IPS-20b (cell line): ENCODE measurements at regions not wholly inside any gene's neighbourhood (a gene's known extent, or its start where the extent isn't known, plus 50 kb on each side); places are given as distances from the start of the nearest gene placed in this dataset.

Experiments used
- H3K27ac ChIP-seq: one replicate; pipeline ENCODE4 v1.5.1; 2013; ENCODE audit warnings: low read length
- H3K27me3 ChIP-seq: 2 replicates; pipeline ENCODE4 v1.6.1; 2013; ENCODE audit warnings: mild to moderate bottlenecking, low read length, inconsistent platforms; ENCODE audit not compliant: insufficient read depth
- H3K36me3 ChIP-seq: 2 replicates; pipeline ENCODE4 v1.6.1; 2013; ENCODE audit warnings: low read depth, mild to moderate bottlenecking, inconsistent platforms, low read length, moderate library complexity; ENCODE audit not compliant: insufficient read depth
- H3K4me1 ChIP-seq: 2 replicates; pipeline ENCODE4 v1.6.1; 2013; ENCODE audit warnings: mild to moderate bottlenecking, control low read depth, inconsistent platforms, low read length, moderate library complexity; ENCODE audit not compliant: insufficient read depth
- H3K4me3 ChIP-seq: 2 replicates; pipeline ENCODE4 v1.5.1; 2013; ENCODE audit warnings: mild to moderate bottlenecking, low read length, inconsistent platforms
- H3K9ac ChIP-seq: 2 replicates; pipeline ENCODE4 v1.6.1; 2013; ENCODE audit warnings: low read depth, mild to moderate bottlenecking, inconsistent platforms, low read length, moderate library complexity
- H3K9me3 ChIP-seq: 2 replicates; pipeline ENCODE4 v1.6.1; 2013; ENCODE audit warnings: mild to moderate bottlenecking, low read depth, low read length, inconsistent platforms; ENCODE audit not compliant: insufficient read depth

DNA sequence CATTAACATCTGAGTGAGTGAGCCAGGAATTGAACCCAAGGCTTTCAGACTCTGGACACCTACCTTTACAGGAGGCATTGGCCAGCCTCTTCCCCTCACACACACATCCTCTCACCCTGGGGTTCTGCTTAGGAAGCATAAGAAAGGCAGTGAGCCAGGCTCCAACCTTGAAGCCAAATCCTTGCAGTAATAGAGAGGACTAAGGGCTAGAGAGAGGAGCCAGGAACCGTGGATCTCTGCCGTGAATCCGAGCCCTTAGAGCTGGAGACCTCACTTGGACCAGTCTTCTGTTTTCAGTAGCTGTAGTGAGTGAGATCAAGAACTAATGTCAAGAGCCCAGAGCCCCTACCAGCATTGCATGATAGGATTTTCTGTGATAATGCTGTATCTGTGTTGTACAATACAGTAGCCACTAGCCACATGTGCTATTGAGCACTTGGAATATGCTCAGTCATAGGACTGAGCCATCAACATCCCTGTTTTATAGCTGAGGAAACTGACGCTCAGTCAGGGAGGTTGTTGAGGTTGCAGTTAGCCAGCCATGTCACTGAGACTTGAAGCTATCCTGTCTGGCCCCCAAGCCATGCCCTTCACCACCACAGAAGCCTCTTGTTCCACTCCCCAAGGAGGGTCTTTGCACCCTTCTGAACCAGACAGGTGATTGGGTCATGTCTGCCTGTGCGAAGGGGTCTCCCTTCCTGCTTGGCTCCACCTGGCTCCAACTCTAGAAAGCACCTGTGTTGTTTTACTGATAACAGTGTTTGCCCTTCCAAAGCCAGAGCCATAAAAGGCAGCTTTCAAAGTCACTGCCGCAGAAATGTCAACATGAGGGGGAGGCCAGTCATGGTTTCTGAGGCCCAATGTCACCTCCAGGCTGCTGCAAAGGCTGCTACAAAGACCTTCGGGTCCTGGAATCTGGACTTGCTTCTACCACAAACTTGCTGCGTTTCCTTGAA lies 101.1 kb upstream of the JUN start:
- no peak overlapping the region for H3K27ac ChIP-seq
- no peak overlapping the region for H3K9ac ChIP-seq

DNA sequence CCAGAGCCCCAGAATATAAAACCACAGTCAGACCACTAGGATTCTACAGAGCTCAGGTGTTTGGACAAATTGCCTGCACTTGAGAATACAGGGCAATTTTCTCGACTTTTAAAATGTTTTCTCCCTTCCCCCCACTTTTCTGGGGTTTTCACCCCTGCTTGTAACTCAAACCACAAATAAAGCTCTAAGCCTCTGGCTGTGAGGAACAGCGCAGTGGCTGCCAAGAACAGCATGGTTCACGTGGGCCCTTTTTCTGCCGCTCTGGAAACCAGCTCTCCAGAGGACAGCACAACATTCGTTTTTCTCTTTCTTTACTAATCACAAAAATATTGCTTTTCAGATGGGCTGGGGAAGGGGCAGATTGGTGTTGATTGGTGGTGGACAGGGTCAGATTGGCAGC lies 102.2 kb upstream of the JUN start:
- H3K9ac ChIP-seq = no peak overlapping the region
- no peaks in the 10 kb centered on the region for H3K36me3 ChIP-seq
- H3K27me3 ChIP-seq = no peaks in the 10 kb centered on the region
- no peak overlapping the region for H3K27ac ChIP-seq
- H3K4me3 ChIP-seq = no peak overlapping the region
- H3K4me1 ChIP-seq = no peaks in the 10 kb centered on the region
- no peaks in the 10 kb centered on the region for H3K9me3 ChIP-seq

More for the DNA sequence above, 101.1 kb upstream of the JUN start:
- H3K4me1 ChIP-seq = no peaks in the 10 kb centered on the region
- H3K4me3 ChIP-seq = no peak overlapping the region
- no peaks in the 10 kb centered on the region for H3K36me3 ChIP-seq
- H3K27me3 ChIP-seq = no peaks in the 10 kb centered on the region
- no peaks in the 10 kb centered on the region for H3K9me3 ChIP-seq

DNA sequence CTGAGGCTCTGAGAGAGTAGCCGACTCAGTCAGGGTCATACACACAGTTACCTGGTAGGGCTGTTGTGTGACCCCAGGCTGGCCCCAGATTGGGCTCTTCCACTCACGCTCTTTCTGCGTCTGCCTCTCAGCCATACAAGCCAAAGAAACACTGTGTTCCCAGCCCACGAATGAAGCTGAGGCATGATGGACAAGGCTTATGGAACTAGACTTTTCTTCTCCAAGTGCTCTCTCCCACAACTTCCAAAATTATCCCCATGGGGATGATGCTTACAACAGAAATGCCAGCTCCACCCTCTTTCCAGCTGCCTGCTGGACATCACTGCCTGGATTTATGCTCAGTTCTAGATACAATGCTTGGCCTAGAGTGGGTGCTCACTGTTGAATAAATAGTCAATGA lies 102.8 kb upstream of the JUN start:
- Histone ChIP-seq H3K9me3 (no peaks in the 10 kb centered on the region), H3K4me3 (no peak overlapping the region), H3K9ac (no peak overlapping the region), H3K4me1 (no peaks in the 10 kb centered on the region), H3K36me3 (no peaks in the 10 kb centered on the region), H3K27ac (no peak overlapping the region), H3K27me3 (no peaks in the 10 kb centered on the region)

DNA sequence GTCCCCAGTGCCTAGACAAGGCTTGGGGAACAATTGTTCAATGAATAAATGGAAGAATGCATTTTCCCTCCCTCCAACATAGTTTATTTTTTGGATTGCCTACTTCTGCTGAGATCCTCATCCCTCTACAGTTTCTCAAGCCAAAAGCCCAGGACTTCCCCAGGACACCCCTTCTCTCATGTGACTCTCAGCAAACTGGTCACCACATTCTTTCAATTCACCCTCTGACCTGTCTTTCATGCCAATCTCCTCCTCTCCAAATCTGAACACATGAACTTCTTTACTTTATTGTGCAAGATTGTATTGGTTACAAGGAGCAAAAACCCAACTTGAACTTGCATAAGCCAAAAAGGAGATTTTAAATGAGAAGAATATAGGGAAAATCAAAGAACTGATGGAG lies 103.2 kb upstream of the JUN start:
- no peak overlapping the region for H3K4me3 ChIP-seq
- H3K36me3 ChIP-seq = no peaks in the 10 kb centered on the region
- no peaks in the 10 kb centered on the region for H3K4me1 ChIP-seq
- no peaks in the 10 kb centered on the region for H3K27me3 ChIP-seq
- no peaks in the 10 kb centered on the region for H3K9me3 ChIP-seq
- no peak overlapping the region for H3K9ac ChIP-seq
- no peak overlapping the region for H3K27ac ChIP-seq

DNA sequence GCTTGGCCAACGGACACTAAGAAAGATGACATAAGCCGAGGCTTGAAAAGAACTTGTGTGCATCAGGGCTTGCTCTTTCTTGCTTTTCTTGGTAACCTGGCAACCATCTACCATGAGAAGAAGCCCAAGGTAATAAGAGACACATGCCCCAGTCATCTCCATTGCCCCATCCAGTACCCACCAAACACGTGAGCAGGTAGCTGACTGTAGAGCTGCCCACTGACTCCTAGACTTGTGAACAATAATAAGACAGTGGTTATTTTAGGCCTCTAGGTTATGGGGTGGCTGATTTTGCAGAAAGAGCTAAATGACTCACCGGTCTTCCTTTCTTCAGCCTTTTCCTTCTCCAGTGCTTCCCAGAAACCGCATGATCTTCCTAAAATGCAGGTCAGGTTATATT lies 105.0 kb upstream of the JUN start:
- Histone ChIP-seq H3K4me1 (no peaks in the 10 kb centered on the region), H3K9ac (no peak overlapping the region), H3K4me3 (no peak overlapping the region), H3K27me3 (no peaks in the 10 kb centered on the region), H3K27ac (no peak overlapping the region), H3K9me3 (no peaks in the 10 kb centered on the region), H3K36me3 (no peaks in the 10 kb centered on the region)

DNA sequence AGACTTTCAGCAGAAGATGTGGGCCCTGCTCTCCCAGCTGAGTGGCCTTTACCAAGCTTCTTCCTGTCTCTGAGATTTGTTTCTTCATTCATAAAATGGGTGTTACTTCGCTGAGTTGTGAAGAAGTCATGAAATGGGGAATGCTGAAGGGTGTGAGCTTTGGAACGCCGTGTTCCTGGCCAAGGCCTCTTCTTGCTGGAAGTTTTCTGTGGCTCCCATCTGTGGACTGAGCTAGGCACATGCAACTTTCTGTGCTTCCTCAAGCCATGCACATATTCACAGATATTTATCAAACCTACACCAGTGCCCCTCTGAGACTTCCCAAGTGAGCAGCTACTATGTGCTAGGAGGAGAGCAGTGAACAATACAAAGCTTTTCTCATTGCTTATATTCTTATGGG lies 106.3 kb upstream of the JUN start:
- Histone ChIP-seq H3K4me1 (no peaks in the 10 kb centered on the region), H3K9me3 (no peaks in the 10 kb centered on the region), H3K27ac (no peak overlapping the region), H3K9ac (no peak overlapping the region), H3K27me3 (no peaks in the 10 kb centered on the region), H3K36me3 (no peaks in the 10 kb centered on the region), H3K4me3 (no peak overlapping the region)

DNA sequence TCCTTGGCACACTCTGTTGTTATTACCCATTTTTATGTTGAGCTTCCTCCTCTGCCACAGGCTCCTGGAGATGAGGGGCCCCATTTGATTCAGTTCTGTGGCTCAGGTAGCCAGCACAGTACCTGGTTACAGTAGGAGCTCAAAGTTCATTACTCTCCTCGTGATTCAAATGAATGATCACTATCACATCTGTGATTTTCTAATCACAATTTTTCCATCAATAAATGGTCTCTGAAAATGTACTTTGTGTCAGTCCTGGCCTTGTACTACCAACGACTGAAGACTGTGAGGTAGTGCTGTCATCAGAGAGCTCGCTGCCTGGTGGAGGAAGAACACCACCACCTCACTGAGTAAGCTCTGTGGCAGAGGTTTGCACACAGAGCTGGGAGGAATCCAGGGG lies 106.8 kb upstream of the JUN start:
- H3K9me3 ChIP-seq = no peaks in the 10 kb centered on the region
- H3K27ac ChIP-seq = no peak overlapping the region
- no peaks in the 10 kb centered on the region for H3K27me3 ChIP-seq
- H3K9ac ChIP-seq = no peak overlapping the region
- H3K4me3 ChIP-seq = no peak overlapping the region
- no peaks in the 10 kb centered on the region for H3K36me3 ChIP-seq
- no peaks in the 10 kb centered on the region for H3K4me1 ChIP-seq

DNA sequence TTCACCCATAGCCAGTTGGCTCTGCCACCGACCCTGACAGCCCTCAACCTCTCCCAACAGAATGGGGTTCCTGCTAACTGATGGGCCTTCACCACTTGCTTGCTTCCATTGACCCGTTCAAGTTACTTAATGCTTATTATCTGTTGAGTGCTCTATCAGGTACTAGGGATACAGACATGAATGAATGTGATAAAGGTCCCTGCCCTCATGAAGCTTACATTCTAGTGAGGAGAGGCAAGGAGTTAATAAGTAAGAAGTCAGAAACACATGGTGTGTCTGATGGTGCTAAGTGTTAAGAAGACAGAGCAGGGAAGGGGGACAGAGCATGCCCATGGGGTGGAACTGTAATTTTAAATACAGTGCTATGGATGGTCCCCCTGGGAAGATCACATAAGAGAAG lies 107.5 kb upstream of the JUN start:
- H3K36me3 ChIP-seq = no peaks in the 10 kb centered on the region
- peaks cover 2% of the 10 kb centered on the region; the same call in 1 of the 2 replicates for H3K4me1 ChIP-seq
- no peak overlapping the region for H3K27ac ChIP-seq
- no peak overlapping the region for H3K4me3 ChIP-seq
- no peaks in the 10 kb centered on the region for H3K9me3 ChIP-seq
- H3K9ac ChIP-seq = no peak overlapping the region
- H3K27me3 ChIP-seq = no peaks in the 10 kb centered on the region

DNA sequence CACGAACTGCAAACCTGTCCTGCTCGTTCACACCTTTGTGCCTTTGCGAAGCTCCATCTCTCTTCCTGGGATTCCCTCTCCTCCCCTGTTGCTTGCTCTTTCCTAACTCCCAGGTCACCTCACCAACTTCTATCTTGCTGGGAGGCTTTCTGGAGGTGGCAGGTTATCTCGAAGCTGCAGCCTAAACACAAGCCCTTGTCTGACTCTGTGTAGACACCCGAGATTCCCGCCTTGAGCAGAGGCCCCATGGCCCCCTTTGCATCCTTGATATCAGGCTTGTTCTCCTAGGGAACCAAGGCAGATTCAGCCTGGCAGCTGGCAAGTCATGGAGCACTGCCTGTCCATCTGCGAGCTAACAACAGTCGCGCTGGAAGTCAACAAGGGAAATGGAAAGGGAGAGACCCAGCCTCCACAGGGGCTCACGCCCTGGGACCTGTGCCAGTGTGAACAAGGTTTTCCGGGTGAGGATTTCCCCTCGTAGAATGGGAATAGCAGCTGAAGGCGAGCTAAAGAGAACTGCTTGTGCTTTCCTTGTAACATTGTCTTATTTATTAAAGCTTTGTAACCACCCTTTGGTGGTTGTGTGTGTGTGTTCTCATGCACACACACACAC lies 109.5 kb upstream of the JUN start:
- peaks cover 9% of the 10 kb centered on the region; the same call in 1 of the 2 replicates for H3K4me1 ChIP-seq
- H3K9me3 ChIP-seq = no peaks in the 10 kb centered on the region
- no peaks in the 10 kb centered on the region for H3K36me3 ChIP-seq
- H3K27me3 ChIP-seq = no peaks in the 10 kb centered on the region
- no peak overlapping the region for H3K9ac ChIP-seq
- no peak overlapping the region for H3K4me3 ChIP-seq
- H3K27ac ChIP-seq = no peak overlapping the region

DNA sequence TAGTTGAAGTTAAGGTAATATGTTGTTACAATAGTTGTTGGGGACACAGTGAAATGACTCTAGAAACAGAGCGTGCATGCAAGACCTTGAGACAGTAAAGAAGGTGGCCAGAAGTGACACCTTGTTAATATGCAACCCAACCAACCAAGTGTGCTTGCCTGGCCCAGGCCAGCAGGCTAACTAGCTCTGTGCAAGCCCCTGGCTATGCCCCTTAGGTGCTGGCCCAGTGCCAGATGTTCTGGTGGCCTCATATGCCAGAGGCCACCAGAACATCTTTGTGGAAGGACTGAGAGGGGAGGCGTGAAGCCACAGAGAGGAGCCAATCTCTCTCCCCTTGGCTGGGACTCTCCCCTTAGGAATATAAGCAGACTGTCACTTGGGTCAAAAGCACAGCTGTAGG lies 111.2 kb upstream of the JUN start:
- H3K9ac ChIP-seq = no peak overlapping the region
- no peak overlapping the region for H3K27ac ChIP-seq
- H3K4me3 ChIP-seq = no peak overlapping the region
- no peaks in the 10 kb centered on the region; the same call in 1 of the 2 replicates for H3K27me3 ChIP-seq
- H3K9me3 ChIP-seq = no peaks in the 10 kb centered on the region
- no peaks in the 10 kb centered on the region for H3K36me3 ChIP-seq
- H3K4me1 ChIP-seq = peaks cover 9% of the 10 kb centered on the region; the same call in 1 of the 2 replicates

DNA sequence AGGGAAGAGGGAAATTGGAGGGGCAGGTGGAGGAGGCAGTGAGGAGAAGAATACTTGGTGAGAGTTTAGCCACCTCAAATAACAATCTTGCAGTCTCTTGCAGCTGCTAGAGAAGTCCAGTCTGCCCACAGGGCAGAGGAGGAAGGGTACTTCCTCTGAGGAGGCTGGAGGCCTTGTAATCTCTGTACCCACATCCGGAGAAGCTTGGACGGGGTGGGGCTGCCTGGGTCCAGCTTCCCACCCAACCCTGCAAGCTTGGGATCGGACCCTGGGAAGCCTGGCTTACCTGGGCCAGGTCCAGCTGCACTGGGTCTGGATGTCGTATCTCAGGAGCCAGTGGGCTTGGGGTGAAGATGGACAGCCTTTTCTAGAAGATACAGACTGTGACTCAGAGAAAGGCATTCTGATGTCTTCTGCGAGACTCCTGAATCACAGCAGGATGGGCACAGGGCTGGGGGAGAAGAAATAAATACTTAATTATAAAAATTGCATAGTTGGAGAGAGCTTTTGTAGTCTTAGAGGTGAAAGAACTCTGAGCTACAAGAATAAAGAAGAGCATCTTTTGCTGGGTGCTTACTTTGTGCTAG lies 111.8 kb upstream of the JUN start:
- Histone ChIP-seq H3K9ac (no peak overlapping the region), H3K9me3 (no peaks in the 10 kb centered on the region), H3K27ac (no peak overlapping the region), H3K27me3 (no peaks in the 10 kb centered on the region; the same call in 1 of the 2 replicates), H3K4me3 (no peak overlapping the region), H3K36me3 (no peaks in the 10 kb centered on the region), H3K4me1 (peaks cover 9% of the 10 kb centered on the region; the same call in 1 of the 2 replicates)
